SW480 (cell line): ENCODE measurements at regions not wholly inside any gene's neighbourhood (a gene's known extent, or its start where the extent isn't known, plus 50 kb on each side); places are given as distances from the start of the nearest gene placed in this dataset.
"Not testable (repeated sequence)": the region's sequence is repeated elsewhere in the genome, so short reads cannot be mapped to it uniquely, and the experiment has no call there.

Experiments used
- DNase-seq: peaks from one replicate; pipeline ENCODE4 v3.0.0-alpha.2; 2016; ENCODE audit warnings: low spot score

GRCh38 chr4:23023121-23023520, 330.4 kb downstream of the GBA3 start:
- DNase-seq = no peak

- DNase-seq = peak; percentile 1
Measured at GRCh38 chr4:23022032-23022431, 329.3 kb downstream of the GBA3 start.

- no peak for DNase-seq
Measured at GRCh38 chr4:23021040-23021439, 328.3 kb downstream of the GBA3 start.

- not testable (repeated sequence) for DNase-seq
Measured at GRCh38 chr4:23020399-23020798, 327.7 kb downstream of the GBA3 start.

- DNase-seq = no peak
Measured at GRCh38 chr4:23016981-23017380, 324.2 kb downstream of the GBA3 start.

- no peak for DNase-seq
Measured at GRCh38 chr4:23015821-23016220, 323.1 kb downstream of the GBA3 start.

- DNase-seq = no peak
Measured at GRCh38 chr4:23009093-23009492, 316.4 kb downstream of the GBA3 start.

GRCh38 chr4:23006756-23007155, 314.0 kb downstream of the GBA3 start:
- no peak for DNase-seq

GRCh38 chr4:23005691-23006090, 313.0 kb downstream of the GBA3 start:
- no peak for DNase-seq

- no peak for DNase-seq
Measured at GRCh38 chr4:23001478-23001877, 308.7 kb downstream of the GBA3 start.

GRCh38 chr4:22999419-22999818, 306.7 kb downstream of the GBA3 start:
- DNase-seq = no peak

- no peak for DNase-seq
Measured at GRCh38 chr4:22997358-22998224, 304.9 kb downstream of the GBA3 start.

GRCh38 chr4:22991576-22991975, 298.8 kb downstream of the GBA3 start:
- no peak for DNase-seq

GRCh38 chr4:22988526-22988925, 295.8 kb downstream of the GBA3 start:
- DNase-seq = no peak

- DNase-seq = no peak
Measured at GRCh38 chr4:22987870-22988269, 295.1 kb downstream of the GBA3 start.

- DNase-seq = no peak
Measured at GRCh38 chr4:22986881-22987280, 294.1 kb downstream of the GBA3 start.

GRCh38 chr4:22986262-22986661, 293.5 kb downstream of the GBA3 start:
- no peak for DNase-seq

GRCh38 chr4:22984390-22984789, 291.7 kb downstream of the GBA3 start:
- DNase-seq = no peak

GRCh38 chr4:22978656-22979055, 285.9 kb downstream of the GBA3 start:
- DNase-seq = no peak

- DNase-seq = no peak
Measured at GRCh38 chr4:22970665-22971064, 277.9 kb downstream of the GBA3 start.

- DNase-seq = peak; percentile 0
Measured at GRCh38 chr4:22969287-22969896, 276.7 kb downstream of the GBA3 start.

- peak; percentile 14 for DNase-seq
Measured at GRCh38 chr4:22962295-22962694, 269.6 kb downstream of the GBA3 start.

- DNase-seq = no peak
Measured at GRCh38 chr4:22959483-22959882, 266.7 kb downstream of the GBA3 start.
